ENCODE measurements at regions not wholly inside any gene's neighbourhood (a gene's known extent, or its start where the extent isn't known, plus 50 kb on each side); places are given as distances from the start of the nearest gene placed in this dataset.

GRCh38 chr9:79862921-79863890 lies 291.4 kb downstream of the TLE4 start:
- Histone ChIP-seq H3K4me2 (no peak overlapping the region), H3K9me3 (ENCODE audit: low read depth) (no peaks in the 10 kb centered on the region), H3K79me2 (no peaks in the 10 kb centered on the region), H2AFZ (no peak overlapping the region), H3K9me2 (replicated peaks; ENCODE audit: insufficient read depth) (no peaks in the 10 kb centered on the region), H3K4me3 (no peak overlapping the region), H4K20me1 (ENCODE audit: insufficient read depth, poor library complexity, severe bottlenecking) (no peaks in the 10 kb centered on the region), H3K4me1 (ENCODE audit: insufficient read depth) (no peaks in the 10 kb centered on the region), H3K27me3 (no peaks in the 10 kb centered on the region), H3K36me3 (replicated peaks; ENCODE audit: insufficient read depth, low read depth) (no peaks in the 10 kb centered on the region), H3K27ac (no peak overlapping the region)
- whole genome bisulfite sequencing (ENCODE audit: low lambda C conversion rate, missing lambda C conversion rate) = 92% methylated on average over 26 of the region's 32 CpGs
- DNase-seq (ENCODE audit: low spot score) = no peak
- TF ChIP-seq EZH2phosphoT487 (IDR thresholded peaks at IDR 0.05; ENCODE audit: low read depth, severe bottlenecking, unreplicated experiment) = no peak
- TF ChIP-seq EZH2 (IDR thresholded peaks at IDR 0.05; ENCODE audit: borderline replicate concordance) = no peak
- TF ChIP-seq CTCF (IDR thresholded peaks at IDR 0.05; ENCODE audit: poor library complexity) = no peak

DNA sequence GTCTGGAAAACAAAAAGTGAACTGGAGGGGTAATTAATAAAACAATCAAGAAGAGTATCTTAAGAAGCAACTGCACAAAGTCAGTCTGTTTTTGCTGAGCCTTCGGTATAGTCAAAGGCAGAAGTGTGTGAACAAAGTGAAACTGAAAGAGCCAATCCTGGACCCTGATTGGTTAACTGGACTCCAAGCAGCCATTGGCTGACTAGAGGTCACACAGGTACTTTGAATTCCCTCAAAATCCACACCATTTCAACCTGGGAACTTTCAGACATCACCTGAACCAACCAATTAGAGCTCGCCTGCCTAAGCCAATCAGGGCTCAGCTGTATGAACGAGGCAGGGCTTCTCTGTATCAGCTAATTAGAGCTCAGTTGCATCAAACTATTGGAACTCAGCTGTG lies 286.7 kb downstream of the TLE4 start:
- no peak for TF ChIP-seq CTCF (IDR thresholded peaks at IDR 0.05; ENCODE audit: poor library complexity)
- no peak for TF ChIP-seq EZH2phosphoT487 (IDR thresholded peaks at IDR 0.05; ENCODE audit: low read depth, severe bottlenecking, unreplicated experiment)
- TF ChIP-seq EZH2 (IDR thresholded peaks at IDR 0.05; ENCODE audit: borderline replicate concordance) = no peak
- H3K36me3 ChIP-seq (replicated peaks; ENCODE audit: insufficient read depth, low read depth) = no peaks in the 10 kb centered on the region
- no peak overlapping the region for H3K27ac ChIP-seq
- no peaks in the 10 kb centered on the region for H3K4me1 ChIP-seq (ENCODE audit: insufficient read depth)
- H3K4me2 ChIP-seq = no peak overlapping the region
- no peaks in the 10 kb centered on the region for H3K79me2 ChIP-seq
- peak overlapping the region; percentile 24 for H2AFZ ChIP-seq
- H3K9me2 ChIP-seq (replicated peaks; ENCODE audit: insufficient read depth) = no peaks in the 10 kb centered on the region
- no peaks in the 10 kb centered on the region for H3K27me3 ChIP-seq
- no peak overlapping the region for H3K4me3 ChIP-seq
- 90% methylated on average over 3 of the region's 3 CpGs for WGBS (ENCODE audit: low lambda C conversion rate, missing lambda C conversion rate)
- no peak for DNase-seq (ENCODE audit: low spot score)
- no peaks in the 10 kb centered on the region for H3K9me3 ChIP-seq (ENCODE audit: low read depth)
- H4K20me1 ChIP-seq (ENCODE audit: insufficient read depth, poor library complexity, severe bottlenecking) = no peaks in the 10 kb centered on the region

DNA sequence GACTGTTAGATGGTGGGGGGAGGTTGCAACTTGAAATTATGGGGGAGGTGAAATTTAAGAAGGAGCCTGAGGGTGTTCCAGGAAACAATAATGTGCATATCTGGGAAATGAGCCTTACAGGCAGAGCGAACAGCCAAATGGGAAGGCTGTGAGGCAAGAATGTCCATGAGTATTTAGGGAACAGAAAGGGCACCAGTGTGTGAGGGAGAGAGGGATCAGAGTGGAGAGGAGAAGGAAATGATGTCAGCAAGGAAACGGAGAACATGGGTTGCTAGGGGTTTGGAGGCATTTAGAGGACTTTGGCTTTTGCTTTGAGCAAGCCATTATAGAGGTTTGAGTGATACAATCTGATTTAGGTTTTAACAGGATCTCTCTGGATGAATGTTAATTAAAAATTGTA lies 285.4 kb downstream of the TLE4 start:
- Histone ChIP-seq H3K4me3 (no peak overlapping the region), H4K20me1 (ENCODE audit: insufficient read depth, poor library complexity, severe bottlenecking) (no peaks in the 10 kb centered on the region), H3K27ac (no peak overlapping the region), H2AFZ (no peak overlapping the region), H3K79me2 (no peaks in the 10 kb centered on the region), H3K9me3 (ENCODE audit: low read depth) (no peaks in the 10 kb centered on the region), H3K27me3 (no peaks in the 10 kb centered on the region), H3K9me2 (replicated peaks; ENCODE audit: insufficient read depth) (no peaks in the 10 kb centered on the region), H3K4me2 (no peak overlapping the region), H3K4me1 (ENCODE audit: insufficient read depth) (no peaks in the 10 kb centered on the region), H3K36me3 (replicated peaks; ENCODE audit: insufficient read depth, low read depth) (no peaks in the 10 kb centered on the region)
- no peak for DNase-seq (ENCODE audit: low spot score)
- TF ChIP-seq EZH2phosphoT487 (IDR thresholded peaks at IDR 0.05; ENCODE audit: low read depth, severe bottlenecking, unreplicated experiment) (no peak), CTCF (IDR thresholded peaks at IDR 0.05; ENCODE audit: poor library complexity) (no peak), EZH2 (IDR thresholded peaks at IDR 0.05; ENCODE audit: borderline replicate concordance) (no peak)
- 79% methylated on average over 2 of the region's 2 CpGs for WGBS (ENCODE audit: low lambda C conversion rate, missing lambda C conversion rate)

Data from hepatocyte (in vitro differentiated cells).